MM.1S (cell line): ENCODE measurements at regions not wholly inside any gene's neighbourhood (a gene's known extent, or its start where the extent isn't known, plus 50 kb on each side); places are given as distances from the start of the nearest gene placed in this dataset.

Experiments
- DNase-seq: peaks from one replicate; pipeline ENCODE4 v3.0.0-alpha.2; 2015
- H2AFZ ChIP-seq: fragments of 300-600 bp; sonication (generic); 2 replicates; pipeline ENCODE4 v1.6.0; 2016; ENCODE audit warnings: antibody characterized with exemption, low read length
- H3F3A ChIP-seq: fragments of 300-600 bp; sonication (generic); 2 replicates; pipeline ENCODE4 v1.6.1; 2016; ENCODE audit warnings: mild to moderate bottlenecking, antibody characterized with exemption, low read length, moderate library complexity, mixed read lengths; ENCODE audit not compliant: insufficient read depth
- H3K27ac ChIP-seq: fragments of 300-600 bp; sonication (generic); 2 replicates; pipeline ENCODE4 v1.5.1; 2016; ENCODE audit warnings: mild to moderate bottlenecking, low read length
- H3K27me3 ChIP-seq: fragments of 300-600 bp; sonication (generic); replicated peaks from 2 replicates; pipeline ENCODE4 v1.6.0; 2016; ENCODE audit warnings: low read length; ENCODE audit not compliant: insufficient read depth
- H3K36me3 ChIP-seq: fragments of 300-600 bp; sonication (generic); replicated peaks from 2 replicates; pipeline ENCODE4 v1.6.1; 2016; ENCODE audit warnings: mild to moderate bottlenecking, low read length, mixed read lengths; ENCODE audit not compliant: insufficient read depth
- H3K4me1 ChIP-seq: fragments of 300-600 bp; sonication (generic); 2 replicates; pipeline ENCODE4 v1.6.1; 2016; ENCODE audit warnings: low read length, mixed read lengths
- H3K4me2 ChIP-seq: fragments of 300-600 bp; sonication (generic); 2 replicates; pipeline ENCODE4 v1.6.0; 2016; ENCODE audit warnings: low read depth, low read length
- H3K4me3 ChIP-seq: fragments of 300-600 bp; sonication (generic); 2 replicates; pipeline ENCODE4 v1.5.1; 2016; ENCODE audit warnings: low read length, mixed read lengths
- H3K79me2 ChIP-seq: fragments of 300-600 bp; sonication (generic); 2 replicates; pipeline ENCODE4 v1.6.1; 2016; ENCODE audit warnings: mixed run types, low read length, mixed read lengths
- H3K9ac ChIP-seq: fragments of 300-600 bp; sonication (generic); 2 replicates; pipeline ENCODE4 v1.6.1; 2016; ENCODE audit warnings: low read length, mixed read lengths
- H3K9me2 ChIP-seq: fragments of 300-600 bp; sonication (generic); replicated peaks from 2 replicates; pipeline ENCODE4 v1.6.1; 2016; ENCODE audit warnings: mild to moderate bottlenecking, low read length, mixed read lengths; ENCODE audit not compliant: insufficient read depth
- H3K9me3 ChIP-seq: fragments of 300-600 bp; sonication (generic); replicated peaks from 2 replicates; pipeline ENCODE4 v1.6.1; 2016; ENCODE audit warnings: mild to moderate bottlenecking, low read length, mixed read lengths; ENCODE audit not compliant: insufficient read depth
- H4K20me1 ChIP-seq: fragments of 300-600 bp; sonication (generic); 2 replicates; pipeline ENCODE4 v1.6.1; 2016; ENCODE audit warnings: mild to moderate bottlenecking, low read length, moderate library complexity, mixed read lengths; ENCODE audit not compliant: insufficient read depth
- EZH2 ChIP-seq: fragments of 300-600 bp; sonication (generic); optimal IDR thresholded peaks from 2 replicates; pipeline ENCODE3; 2017; ENCODE audit warnings: low read depth, mild to moderate bottlenecking, antibody characterized with exemption, low read length, mixed read lengths
- EZH2phosphoT487 ChIP-seq: fragments of 300-600 bp; sonication (generic); IDR thresholded peaks from 2 replicates; pipeline ENCODE4 v1.6.1; 2018; ENCODE audit warnings: antibody characterized with exemption, low read length
- TF ChIP-seq, protein P1 (sequence below): fragments of 300-600 bp; sonication (generic); IDR thresholded peaks from 2 replicates; pipeline ENCODE4 v1.5.1; 2016; ENCODE audit warnings: antibody characterized with exemption, low read length, mixed read lengths

DNA sequence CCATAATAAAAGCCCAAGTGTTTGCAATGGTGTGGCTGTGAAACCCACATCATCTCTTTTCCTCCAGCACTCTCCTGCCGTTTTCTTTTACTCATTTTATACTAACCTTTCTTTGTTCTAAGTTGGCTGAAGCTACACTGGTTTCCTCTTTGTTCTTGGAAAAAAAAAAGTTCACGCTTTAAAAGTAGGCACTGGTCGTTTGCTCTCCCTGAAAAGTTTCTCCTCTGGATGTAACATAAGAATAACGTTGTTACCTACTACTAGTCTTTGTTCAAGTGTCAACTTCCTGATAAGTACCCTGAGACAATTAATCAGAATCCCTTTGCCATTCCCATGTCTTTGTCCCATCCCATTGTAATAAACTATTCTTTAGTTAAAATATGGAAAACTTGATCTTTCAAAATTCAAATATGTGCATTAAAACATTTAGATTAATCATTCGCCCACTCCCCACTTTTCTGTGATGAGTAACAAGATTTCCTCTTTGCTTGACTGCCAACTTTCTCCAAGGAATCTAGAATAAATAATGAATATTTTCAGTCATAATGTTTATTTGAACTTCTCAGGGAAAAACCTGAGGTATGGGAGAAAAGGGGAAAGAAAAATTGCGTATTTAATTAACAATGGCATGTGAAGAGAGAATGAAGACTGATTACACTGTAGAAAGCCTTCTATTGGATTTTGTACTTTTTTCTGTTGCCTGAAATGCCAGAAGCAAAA lies 454.3 kb upstream of the CTNND2 start:
- no peak for TF ChIP-seq EZH2phosphoT487
- TF ChIP-seq, protein P1, sequence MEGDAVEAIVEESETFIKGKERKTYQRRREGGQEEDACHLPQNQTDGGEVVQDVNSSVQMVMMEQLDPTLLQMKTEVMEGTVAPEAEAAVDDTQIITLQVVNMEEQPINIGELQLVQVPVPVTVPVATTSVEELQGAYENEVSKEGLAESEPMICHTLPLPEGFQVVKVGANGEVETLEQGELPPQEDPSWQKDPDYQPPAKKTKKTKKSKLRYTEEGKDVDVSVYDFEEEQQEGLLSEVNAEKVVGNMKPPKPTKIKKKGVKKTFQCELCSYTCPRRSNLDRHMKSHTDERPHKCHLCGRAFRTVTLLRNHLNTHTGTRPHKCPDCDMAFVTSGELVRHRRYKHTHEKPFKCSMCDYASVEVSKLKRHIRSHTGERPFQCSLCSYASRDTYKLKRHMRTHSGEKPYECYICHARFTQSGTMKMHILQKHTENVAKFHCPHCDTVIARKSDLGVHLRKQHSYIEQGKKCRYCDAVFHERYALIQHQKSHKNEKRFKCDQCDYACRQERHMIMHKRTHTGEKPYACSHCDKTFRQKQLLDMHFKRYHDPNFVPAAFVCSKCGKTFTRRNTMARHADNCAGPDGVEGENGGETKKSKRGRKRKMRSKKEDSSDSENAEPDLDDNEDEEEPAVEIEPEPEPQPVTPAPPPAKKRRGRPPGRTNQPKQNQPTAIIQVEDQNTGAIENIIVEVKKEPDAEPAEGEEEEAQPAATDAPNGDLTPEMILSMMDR, result no peak
- TF ChIP-seq EZH2, result no peak
- no peaks in the 10 kb centered on the region for H3K9me2 ChIP-seq
- H2AFZ ChIP-seq, result no peak overlapping the region
- no peaks in the 10 kb centered on the region for H3F3A ChIP-seq
- H3K4me2 ChIP-seq, result no peak overlapping the region
- no peaks in the 10 kb centered on the region for H3K4me1 ChIP-seq
- H3K9me3 ChIP-seq, result no peaks in the 10 kb centered on the region
- H3K27me3 ChIP-seq, result no peaks in the 10 kb centered on the region
- no peaks in the 10 kb centered on the region for H3K36me3 ChIP-seq
- H3K27ac ChIP-seq, result no peak overlapping the region
- H3K79me2 ChIP-seq, result no peaks in the 10 kb centered on the region
- H3K4me3 ChIP-seq, result no peak overlapping the region
- no peak for DNase-seq
- H4K20me1 ChIP-seq, result no peaks in the 10 kb centered on the region
- no peak overlapping the region for H3K9ac ChIP-seq

DNA sequence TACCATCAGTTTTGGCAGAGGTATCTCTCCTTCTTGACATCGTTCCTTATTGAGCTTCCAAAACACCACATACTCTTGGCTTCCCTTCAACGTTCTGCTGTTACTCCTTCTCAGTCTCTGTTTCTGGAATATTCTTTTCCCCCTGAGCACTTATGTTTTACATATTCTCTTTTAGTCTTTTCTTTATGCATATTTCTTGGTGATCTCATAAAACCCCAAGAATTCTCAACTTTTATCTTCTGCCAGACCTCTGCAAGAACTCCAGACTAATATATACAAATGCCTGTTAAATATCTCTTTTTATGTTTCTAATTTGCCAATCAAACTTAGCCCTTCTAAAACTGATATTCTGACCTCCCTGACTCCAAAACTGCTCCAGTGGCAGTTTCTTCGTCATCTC lies 453.4 kb upstream of the CTNND2 start:
- DNase-seq, result no peak
- no peaks in the 10 kb centered on the region for H3K79me2 ChIP-seq
- no peak overlapping the region for H3K27ac ChIP-seq
- H3K27me3 ChIP-seq, result no peaks in the 10 kb centered on the region
- H3K4me3 ChIP-seq, result no peak overlapping the region
- no peaks in the 10 kb centered on the region for H4K20me1 ChIP-seq
- H3K4me2 ChIP-seq, result no peak overlapping the region
- no peak overlapping the region for H3K9ac ChIP-seq
- no peaks in the 10 kb centered on the region for H3K4me1 ChIP-seq
- no peaks in the 10 kb centered on the region for H3F3A ChIP-seq
- H2AFZ ChIP-seq, result no peak overlapping the region
- H3K9me2 ChIP-seq, result no peaks in the 10 kb centered on the region
- no peaks in the 10 kb centered on the region for H3K36me3 ChIP-seq
- TF ChIP-seq EZH2, result no peak
- no peak for TF ChIP-seq EZH2phosphoT487
- TF ChIP-seq, protein P1, result no peak
- H3K9me3 ChIP-seq, result no peaks in the 10 kb centered on the region

DNA sequence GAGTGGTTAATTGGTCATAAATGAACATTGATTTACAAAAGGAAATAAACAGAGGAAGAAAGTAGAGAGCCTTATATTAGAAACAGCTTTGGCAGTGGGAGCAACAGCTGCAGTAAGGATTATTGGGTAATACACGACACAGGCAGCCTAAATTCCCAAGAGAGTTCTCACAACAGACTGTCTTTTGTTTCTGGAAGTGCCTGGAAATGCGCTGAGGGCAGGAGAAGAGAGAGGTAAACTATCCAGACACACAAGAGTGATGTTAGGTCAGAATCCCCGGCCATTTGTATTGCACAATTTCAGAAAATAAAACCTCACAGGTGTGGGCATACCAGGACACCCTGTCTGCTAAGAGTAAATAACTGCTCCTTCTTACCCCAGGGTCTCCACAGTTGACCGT lies 450.4 kb upstream of the CTNND2 start:
- no peak overlapping the region for H3K4me2 ChIP-seq
- no peaks in the 10 kb centered on the region for H3F3A ChIP-seq
- H2AFZ ChIP-seq, result no peak overlapping the region
- no peaks in the 10 kb centered on the region for H3K9me3 ChIP-seq
- H3K9ac ChIP-seq, result no peak overlapping the region
- H3K4me1 ChIP-seq, result no peaks in the 10 kb centered on the region
- H3K79me2 ChIP-seq, result no peaks in the 10 kb centered on the region
- no peak for DNase-seq
- no peaks in the 10 kb centered on the region for H3K27me3 ChIP-seq
- TF ChIP-seq, protein P1, result no peak
- TF ChIP-seq EZH2phosphoT487, result no peak
- TF ChIP-seq EZH2, result no peak
- no peak overlapping the region for H3K4me3 ChIP-seq
- no peaks in the 10 kb centered on the region for H3K36me3 ChIP-seq
- no peak overlapping the region for H3K27ac ChIP-seq
- H4K20me1 ChIP-seq, result no peaks in the 10 kb centered on the region
- no peaks in the 10 kb centered on the region for H3K9me2 ChIP-seq
